Umbilical cord (tissue), 1 donor: ENCODE measurements at regions not wholly inside any gene's neighbourhood (a gene's known extent, or its start where the extent isn't known, plus 50 kb on each side); places are given as distances from the start of the nearest gene placed in this dataset.
"Not testable (repeated sequence)": the region's sequence is repeated elsewhere in the genome, so short reads cannot be mapped to it uniquely, and the experiment has no call there.

Source experiments
- DNase-seq: peaks from one replicate; pipeline ENCODE4 v3.0.0-alpha.2; 2015; ENCODE audit warnings: low spot score

- DNase-seq: peak; percentile 43
Measured at GRCh38 chr17:6257336-6257735, 177.6 kb downstream of the AIPL1 start.

DNA sequence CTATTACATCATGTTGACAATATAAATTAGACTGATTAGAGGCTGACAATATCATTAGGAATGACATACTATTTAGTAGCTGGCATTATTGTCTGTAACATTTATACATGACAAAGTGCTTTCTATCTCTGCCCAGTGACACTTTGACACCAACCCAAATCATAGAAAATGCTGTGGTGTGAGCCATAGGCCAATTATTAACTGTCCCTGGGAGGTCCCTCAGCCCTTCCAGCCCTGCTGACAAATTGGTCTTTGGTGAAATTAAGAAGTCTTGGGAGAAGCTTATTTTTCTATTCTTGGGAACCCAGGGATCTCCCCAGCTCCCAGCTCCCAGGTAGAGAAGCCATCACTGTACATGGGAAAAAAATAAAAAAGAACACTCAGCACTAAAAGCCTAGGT, 179.6 kb downstream of the AIPL1 start:
- no peak for DNase-seq

DNA sequence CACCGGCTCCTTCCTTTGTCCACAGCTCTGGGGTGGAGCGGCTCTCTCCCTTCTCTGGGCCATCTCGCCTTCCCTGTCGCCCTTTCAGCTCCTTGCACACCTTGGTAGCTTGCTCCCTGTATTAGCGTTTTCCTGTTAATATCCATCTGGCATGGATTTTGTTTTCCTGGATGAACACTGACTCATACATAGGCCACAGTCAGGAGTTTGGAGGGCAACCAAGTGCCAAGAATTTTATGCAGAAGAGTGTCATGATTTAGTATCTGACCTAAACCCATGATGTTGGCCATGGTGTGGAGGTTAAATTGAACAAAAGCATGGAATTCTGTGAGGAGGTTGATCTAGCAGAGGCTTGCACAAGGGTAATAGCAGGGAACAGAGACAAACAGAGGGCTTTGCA, 180.9 kb downstream of the AIPL1 start:
- no peak for DNase-seq

DNA sequence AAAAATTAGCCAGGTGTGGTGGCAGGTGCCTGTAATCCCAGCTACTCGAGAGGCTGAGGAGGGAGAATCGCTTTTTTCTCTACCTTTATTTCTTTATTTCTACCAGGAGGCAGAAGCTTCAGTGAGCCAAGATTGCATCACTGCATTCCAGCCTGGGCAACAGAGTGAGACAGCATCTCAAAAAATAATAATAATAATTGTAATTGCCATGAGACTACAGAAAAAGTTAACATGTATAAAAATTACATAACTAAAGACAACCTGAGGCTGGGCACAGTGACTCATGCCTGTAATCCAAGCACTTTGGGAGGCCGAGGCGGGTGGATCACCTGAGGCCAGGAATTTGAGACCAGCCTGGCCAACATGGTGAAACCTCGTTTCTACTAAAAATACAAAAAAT, 181.5 kb downstream of the WSCD1 start:
- DNase-seq: not testable (repeated sequence)

GRCh38 chr17:6249732-6250131, 179.6 kb downstream of the WSCD1 start:
- no peak for DNase-seq

DNA sequence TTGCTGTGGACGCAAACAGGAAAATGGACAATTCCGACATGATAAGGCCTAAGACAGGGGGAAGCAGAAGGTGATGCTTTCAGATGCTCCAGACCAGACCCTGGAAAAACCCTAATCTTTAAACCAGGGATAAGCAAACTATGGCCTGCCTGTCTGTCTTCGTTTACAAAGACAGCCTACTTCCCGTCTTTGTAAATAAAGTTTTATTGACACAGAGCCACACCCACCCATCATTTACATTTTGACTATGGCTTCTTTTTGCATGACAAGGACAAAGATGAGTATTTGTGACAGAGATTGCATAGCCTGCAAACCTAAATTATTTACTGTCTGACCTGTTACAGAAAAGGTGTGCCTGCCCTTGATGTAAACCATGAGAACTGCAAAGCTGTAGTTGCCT, 177.9 kb downstream of the WSCD1 start:
- no peak for DNase-seq

DNA sequence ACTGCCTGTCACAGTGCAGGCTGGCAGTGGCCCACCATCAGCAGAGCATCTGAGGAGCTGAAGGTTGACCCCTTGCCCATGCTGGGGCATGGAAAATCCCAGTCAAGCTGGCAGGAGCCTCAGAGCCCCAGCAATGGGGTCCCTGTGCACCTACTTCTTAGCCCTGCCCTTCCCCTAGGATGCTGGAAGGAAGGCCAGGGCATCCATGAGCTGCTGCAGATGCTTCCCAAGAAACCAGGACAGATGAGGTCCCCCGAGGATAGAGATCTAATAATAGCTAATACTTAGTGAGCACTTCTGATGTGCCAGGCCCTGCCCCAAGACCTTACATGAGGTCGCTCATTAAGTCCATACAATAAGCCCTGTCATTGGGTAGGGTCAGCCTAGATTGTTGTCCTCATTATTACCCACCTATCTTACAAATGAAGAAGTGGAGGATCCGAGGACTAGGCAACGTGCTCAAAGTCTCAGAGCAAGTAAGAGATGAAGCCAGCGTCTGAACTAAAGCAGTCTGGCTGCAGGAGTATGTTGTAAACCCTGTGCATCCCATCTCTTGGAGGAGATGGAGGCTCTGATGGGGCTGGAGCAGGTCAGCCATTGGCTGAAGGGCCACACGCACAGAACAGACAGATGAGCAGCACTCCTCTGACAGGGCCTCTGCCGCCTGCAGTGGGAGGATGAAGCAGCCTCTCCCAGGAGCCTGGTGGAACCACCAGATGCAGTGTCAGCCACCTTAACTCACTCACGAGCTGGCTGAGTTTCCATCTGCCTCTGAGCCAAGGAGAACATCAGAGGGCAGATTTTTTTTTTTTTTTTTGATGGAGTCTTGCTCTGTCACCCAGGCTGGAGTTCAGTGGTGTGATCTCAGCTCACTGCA, 175.4 kb downstream of the WSCD1 start:
- no peak for DNase-seq

DNA sequence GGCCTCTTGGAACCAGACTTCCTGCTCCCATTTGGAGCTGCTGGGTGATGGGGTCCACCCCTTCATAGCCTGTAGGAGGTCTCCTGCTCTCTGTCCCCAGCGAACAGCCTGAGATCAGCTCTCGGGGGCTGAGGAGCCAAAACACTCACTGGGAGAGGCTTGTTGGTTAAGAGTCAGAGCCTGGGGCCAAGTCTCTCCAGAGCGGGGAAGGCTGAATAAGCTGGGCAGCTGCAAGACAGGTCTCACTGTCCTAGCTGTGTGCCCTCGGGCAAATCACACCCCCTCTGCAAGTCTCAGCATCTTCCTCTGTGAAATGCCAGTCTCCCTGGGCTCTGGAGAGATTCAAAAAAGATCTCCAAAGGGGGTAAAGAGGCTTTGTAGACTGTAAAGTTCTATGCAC, 174.6 kb downstream of the WSCD1 start:
- DNase-seq: no peak

- no peak for DNase-seq
Measured at GRCh38 chr17:6244253-6244652, 174.1 kb downstream of the WSCD1 start.

DNA sequence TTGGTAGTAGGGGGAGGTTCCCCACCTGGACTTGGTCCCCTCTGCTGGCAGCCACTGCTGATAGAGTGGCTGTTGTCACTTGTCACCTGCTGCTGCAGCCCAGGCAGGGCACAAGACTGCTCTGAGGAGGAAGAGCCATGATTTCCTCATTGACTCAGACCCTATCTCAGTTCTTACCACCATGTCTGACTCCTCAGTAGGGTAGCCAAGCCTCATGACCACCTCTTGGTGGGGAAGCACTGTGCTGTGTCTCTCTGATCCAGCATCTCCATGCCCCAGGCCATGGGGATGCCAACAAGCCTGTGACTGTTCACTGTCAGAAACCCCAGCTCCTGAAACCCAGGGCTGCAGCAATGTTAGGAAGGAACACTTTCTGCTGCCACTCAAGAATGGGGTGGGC, 173.0 kb downstream of the WSCD1 start:
- DNase-seq: no peak

- no peak for DNase-seq
Measured at GRCh38 chr17:6241996-6242395, 171.8 kb downstream of the WSCD1 start.

- no peak for DNase-seq
Measured at GRCh38 chr17:6241381-6241780, 171.2 kb downstream of the WSCD1 start.

GRCh38 chr17:6240601-6241000, 170.4 kb downstream of the WSCD1 start:
- no peak for DNase-seq

- no peak for DNase-seq
Measured at GRCh38 chr17:6240001-6240400, 169.8 kb downstream of the WSCD1 start.

DNA sequence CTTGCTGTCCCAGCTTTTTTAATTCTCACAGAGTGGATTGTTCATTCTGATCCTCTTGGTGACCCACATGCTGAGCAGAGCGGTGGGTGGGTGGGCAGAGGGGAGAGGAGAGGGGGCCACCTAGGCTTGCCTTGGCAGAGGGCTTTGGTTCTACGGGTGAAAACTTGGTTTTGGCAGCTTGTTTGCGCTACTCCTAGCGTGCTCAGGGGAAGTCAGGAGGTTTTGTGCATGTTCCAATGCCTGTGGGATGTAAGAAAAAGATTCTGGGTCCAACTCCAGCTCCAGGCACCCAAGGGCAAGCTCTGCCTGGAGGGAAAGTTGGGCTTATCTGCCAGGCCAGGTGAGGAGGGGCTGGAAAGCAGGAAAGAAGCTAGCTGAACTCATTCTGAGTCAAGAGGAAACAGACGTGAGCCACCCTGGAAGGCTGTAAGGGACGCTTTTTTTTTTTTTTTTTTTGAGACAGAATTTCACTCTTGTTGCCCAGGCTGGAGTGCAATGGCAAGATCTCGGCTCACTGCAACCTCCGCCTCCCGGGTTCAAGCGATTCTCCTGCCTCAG, 169.1 kb downstream of the WSCD1 start:
- DNase-seq: no peak

- no peak for DNase-seq
Measured at GRCh38 chr17:6233856-6234255, 163.7 kb downstream of the WSCD1 start.

- DNase-seq: no peak
Measured at GRCh38 chr17:6233339-6233738, 163.2 kb downstream of the WSCD1 start.

- DNase-seq: no peak
Measured at GRCh38 chr17:6232732-6233101, 162.5 kb downstream of the WSCD1 start.

DNA sequence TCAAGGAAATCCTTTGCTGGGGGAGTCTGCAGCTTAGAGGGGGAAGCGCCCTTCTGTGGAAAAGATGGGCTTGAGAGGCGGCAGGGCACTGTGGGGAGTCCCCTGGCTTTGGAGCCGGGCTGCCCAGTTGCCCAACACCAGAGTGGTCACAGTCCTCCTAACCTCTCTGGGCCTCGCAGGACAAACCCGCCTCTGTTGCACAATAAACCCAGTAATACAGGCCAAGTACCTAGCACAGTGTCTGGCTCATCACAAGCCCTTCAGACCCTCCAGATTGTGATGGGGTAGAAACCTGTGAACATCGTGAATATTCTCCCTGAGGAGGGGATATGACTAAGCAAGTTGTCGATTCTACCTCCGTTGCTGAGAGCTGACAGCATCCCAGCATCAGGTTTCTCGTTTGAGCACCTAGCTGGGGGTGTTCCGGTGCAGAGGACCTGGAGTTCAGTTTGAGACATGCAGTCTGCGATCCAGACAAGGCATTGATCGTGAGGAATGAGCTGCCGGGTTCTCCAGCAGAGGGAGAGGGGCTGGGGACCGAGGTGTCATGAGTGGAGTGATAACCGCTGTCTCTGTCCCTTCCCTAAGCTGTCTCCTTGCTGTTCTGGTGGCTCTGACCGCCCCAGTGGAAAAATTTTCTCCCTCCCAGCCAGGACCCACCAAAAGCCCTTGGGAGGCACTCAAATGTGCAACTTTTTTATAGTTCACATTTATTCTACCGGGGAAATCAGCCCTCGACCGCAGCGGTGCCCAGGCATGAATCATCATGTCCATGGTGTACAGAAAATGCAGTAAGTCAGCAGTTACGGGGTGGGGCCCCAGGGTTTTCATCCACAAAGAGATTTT, 161.9 kb downstream of the WSCD1 start:
- DNase-seq: no peak

DNA sequence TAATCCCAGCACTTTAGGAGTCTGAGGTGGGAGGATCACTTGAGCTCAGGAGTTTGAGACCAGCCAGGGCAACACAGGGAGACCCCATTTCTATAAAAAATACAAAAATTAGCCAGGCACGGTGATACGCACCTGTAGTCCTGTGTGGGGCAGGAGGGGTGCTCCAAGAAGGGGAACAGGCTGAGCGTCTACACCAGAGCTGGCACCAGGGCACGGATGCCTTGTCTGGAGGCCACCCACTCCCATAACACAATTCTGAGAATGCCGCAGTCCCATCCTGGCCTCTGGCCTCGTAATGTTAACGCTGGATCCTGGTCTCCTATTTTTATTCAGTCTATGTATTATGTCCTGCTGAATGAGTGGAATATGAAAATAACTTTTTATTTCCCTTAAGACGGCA, 161.3 kb downstream of the WSCD1 start:
- DNase-seq: no peak

DNA sequence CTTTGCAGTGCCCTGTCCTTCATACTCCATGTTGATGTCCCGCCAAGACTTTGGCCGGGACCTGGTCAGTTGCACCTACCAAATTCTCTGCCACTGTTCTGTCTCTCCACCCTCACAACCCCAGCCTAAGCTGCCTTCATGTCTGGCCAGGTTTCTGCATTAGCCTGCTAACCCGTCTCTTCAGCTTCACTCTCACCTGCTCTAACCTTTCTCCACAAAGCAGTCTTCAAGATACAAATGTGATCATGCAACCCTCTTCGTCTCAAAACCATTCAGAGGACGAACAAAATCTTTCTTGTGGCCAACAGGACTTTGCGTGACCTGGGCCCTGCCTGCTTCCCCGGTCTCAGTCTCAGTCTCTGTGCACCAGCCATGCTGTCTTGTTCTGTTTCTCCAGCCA, 148.2 kb downstream of the WSCD1 start:
- no peak for DNase-seq
